ENCODE measurements at regions not wholly inside any gene's neighbourhood (a gene's known extent, or its start where the extent isn't known, plus 50 kb on each side); places are given as distances from the start of the nearest gene placed in this dataset.
A peak's percentile ranks its signal among the peaks of the same experiment; 100 is the strongest.

DNA sequence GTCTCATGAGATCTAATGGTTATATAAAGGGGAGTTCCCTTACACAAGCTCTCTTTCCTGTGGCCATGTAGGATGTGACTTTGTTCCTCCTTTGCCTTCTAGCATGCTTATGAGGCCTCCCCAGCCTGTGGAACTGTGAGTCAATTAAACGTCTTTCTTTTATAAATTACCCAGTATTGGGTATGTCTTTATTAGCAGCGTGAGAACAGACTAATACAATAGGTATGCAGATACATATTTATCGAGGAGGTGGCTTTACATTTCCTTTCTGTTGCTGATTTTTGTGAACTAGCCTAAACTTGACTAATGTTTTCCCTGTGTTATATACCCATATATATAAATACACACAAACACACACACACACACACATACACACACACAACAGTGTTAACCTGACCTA is 80.2 kb downstream of the VCX2 start:
- no peak for TF ChIP-seq EZH2 (IDR thresholded peaks at IDR 0.05; ENCODE audit: low read length, missing control alignments)
- TF ChIP-seq, protein P1, sequence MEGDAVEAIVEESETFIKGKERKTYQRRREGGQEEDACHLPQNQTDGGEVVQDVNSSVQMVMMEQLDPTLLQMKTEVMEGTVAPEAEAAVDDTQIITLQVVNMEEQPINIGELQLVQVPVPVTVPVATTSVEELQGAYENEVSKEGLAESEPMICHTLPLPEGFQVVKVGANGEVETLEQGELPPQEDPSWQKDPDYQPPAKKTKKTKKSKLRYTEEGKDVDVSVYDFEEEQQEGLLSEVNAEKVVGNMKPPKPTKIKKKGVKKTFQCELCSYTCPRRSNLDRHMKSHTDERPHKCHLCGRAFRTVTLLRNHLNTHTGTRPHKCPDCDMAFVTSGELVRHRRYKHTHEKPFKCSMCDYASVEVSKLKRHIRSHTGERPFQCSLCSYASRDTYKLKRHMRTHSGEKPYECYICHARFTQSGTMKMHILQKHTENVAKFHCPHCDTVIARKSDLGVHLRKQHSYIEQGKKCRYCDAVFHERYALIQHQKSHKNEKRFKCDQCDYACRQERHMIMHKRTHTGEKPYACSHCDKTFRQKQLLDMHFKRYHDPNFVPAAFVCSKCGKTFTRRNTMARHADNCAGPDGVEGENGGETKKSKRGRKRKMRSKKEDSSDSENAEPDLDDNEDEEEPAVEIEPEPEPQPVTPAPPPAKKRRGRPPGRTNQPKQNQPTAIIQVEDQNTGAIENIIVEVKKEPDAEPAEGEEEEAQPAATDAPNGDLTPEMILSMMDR (conservative IDR thresholded peaks at IDR 0.05 in 1 of 2, IDR thresholded peaks at IDR 0.05 in 1 of 2; ENCODE audit: low read depth in 1 of 2, low read length in 2 of 2): no peak
- Histone ChIP-seq H3K4me1 (ENCODE audit: control insufficient read depth, extremely low read depth, insufficient read depth, low read length) (no peaks in the 10 kb centered on the region), H3K9me3 (ENCODE audit: control insufficient read depth, insufficient read depth, low read depth, low read length) (no peaks in the 10 kb centered on the region), H2AFZ (ENCODE audit: low read length) (no peak overlapping the region), H3K27ac (ENCODE audit: insufficient read depth, low read length) (no peak overlapping the region), H3K27me3 (ENCODE audit: control insufficient read depth, insufficient read depth, low read length) (no peaks in the 10 kb centered on the region), H4K20me1 (ENCODE audit: control insufficient read depth, extremely low read depth, insufficient read depth, low read length) (no peaks in the 10 kb centered on the region), H3K9ac (ENCODE audit: insufficient read depth, low read length) (no peak overlapping the region), H3K4me2 (ENCODE audit: extremely low read depth, insufficient read depth, low read length) (no peak overlapping the region), H3K79me2 (ENCODE audit: control insufficient read depth, insufficient read depth, low read length) (no peaks in the 10 kb centered on the region), H3K4me3 (replicated peaks in 1 of 4; ENCODE audit: control extremely low read depth in 1 of 4, insufficient read depth in 1 of 4, low read depth in 3 of 4, low read length in 4 of 4) (no peak overlapping the region), H3K36me3 (ENCODE audit: control insufficient read depth, insufficient read depth, low read length) (no peaks in the 10 kb centered on the region)
- DNase-seq (ENCODE audit: low read depth in 2 of 2): peak in 1 of 2 donors; percentile 9

DNA sequence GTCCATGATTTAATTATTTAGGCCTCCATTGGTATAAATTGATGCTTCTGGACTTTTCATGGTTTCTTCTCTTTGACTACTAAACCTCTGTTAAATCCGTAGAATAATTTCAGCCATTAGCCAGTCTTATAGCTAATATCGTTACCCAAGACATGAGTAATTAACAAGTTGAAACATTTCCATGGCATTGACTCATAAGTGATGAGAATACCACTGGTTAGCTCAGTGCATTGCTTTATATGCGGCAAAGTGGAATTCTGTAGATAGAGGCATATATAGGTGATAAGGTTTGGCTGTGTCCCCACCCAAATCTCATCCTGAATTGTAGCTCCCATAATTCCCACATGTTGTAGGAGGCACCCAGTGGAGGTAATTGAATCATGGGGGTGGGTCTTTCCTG is 80.6 kb downstream of the VCX2 start:
- DNase-seq (ENCODE audit: low read depth in 2 of 2): no peak
- Histone ChIP-seq H3K36me3 (ENCODE audit: control insufficient read depth, insufficient read depth, low read length) (no peaks in the 10 kb centered on the region), H3K9me3 (ENCODE audit: control insufficient read depth, insufficient read depth, low read depth, low read length) (no peaks in the 10 kb centered on the region), H3K27ac (ENCODE audit: insufficient read depth, low read length) (no peak overlapping the region), H3K79me2 (ENCODE audit: control insufficient read depth, insufficient read depth, low read length) (no peaks in the 10 kb centered on the region), H4K20me1 (ENCODE audit: control insufficient read depth, extremely low read depth, insufficient read depth, low read length) (no peaks in the 10 kb centered on the region), H3K4me3 (replicated peaks in 1 of 4; ENCODE audit: control extremely low read depth in 1 of 4, insufficient read depth in 1 of 4, low read depth in 3 of 4, low read length in 4 of 4) (no peak overlapping the region), H3K4me2 (ENCODE audit: extremely low read depth, insufficient read depth, low read length) (no peak overlapping the region), H3K27me3 (ENCODE audit: control insufficient read depth, insufficient read depth, low read length) (no peaks in the 10 kb centered on the region), H3K4me1 (ENCODE audit: control insufficient read depth, extremely low read depth, insufficient read depth, low read length) (no peaks in the 10 kb centered on the region), H3K9ac (ENCODE audit: insufficient read depth, low read length) (no peak overlapping the region), H2AFZ (ENCODE audit: low read length) (no peak overlapping the region)
- TF ChIP-seq, protein P1 (conservative IDR thresholded peaks at IDR 0.05 in 1 of 2, IDR thresholded peaks at IDR 0.05 in 1 of 2; ENCODE audit: low read depth in 1 of 2, low read length in 2 of 2): no peak
- TF ChIP-seq EZH2 (IDR thresholded peaks at IDR 0.05; ENCODE audit: low read length, missing control alignments): no peak

DNA sequence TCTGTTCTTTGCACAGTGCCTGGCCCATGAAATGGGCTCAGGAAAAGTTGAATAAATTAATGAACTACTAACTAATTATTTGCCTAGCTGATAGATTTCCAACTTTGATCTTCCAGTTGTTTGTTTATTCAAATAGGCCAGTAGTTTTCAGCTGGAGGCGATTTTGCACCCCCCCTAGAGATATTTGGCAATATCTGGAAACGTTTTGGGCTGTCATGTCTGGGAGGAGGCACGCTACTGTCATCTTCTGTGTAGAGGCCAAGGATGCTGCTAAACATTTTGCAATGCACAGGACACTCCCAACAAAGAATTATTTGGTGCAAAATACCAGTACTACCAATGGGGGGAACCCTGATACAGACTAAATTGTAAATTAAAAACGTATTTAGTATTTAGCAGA is 81.9 kb downstream of the VCX2 start:
- TF ChIP-seq EZH2 (IDR thresholded peaks at IDR 0.05; ENCODE audit: low read length, missing control alignments): no peak
- TF ChIP-seq, protein P1 (conservative IDR thresholded peaks at IDR 0.05 in 1 of 2, IDR thresholded peaks at IDR 0.05 in 1 of 2; ENCODE audit: low read depth in 1 of 2, low read length in 2 of 2): no peak
- no peaks in the 10 kb centered on the region for H3K27me3 ChIP-seq (ENCODE audit: control insufficient read depth, insufficient read depth, low read length)

More for the DNA sequence above, 81.9 kb downstream of the VCX2 start:
- no peak overlapping the region for H2AFZ ChIP-seq (ENCODE audit: low read length)
- H3K36me3 ChIP-seq (ENCODE audit: control insufficient read depth, insufficient read depth, low read length): no peaks in the 10 kb centered on the region
- no peaks in the 10 kb centered on the region for H3K4me1 ChIP-seq (ENCODE audit: control insufficient read depth, extremely low read depth, insufficient read depth, low read length)
- no peaks in the 10 kb centered on the region for H4K20me1 ChIP-seq (ENCODE audit: control insufficient read depth, extremely low read depth, insufficient read depth, low read length)
- H3K27ac ChIP-seq (ENCODE audit: insufficient read depth, low read length): no peak overlapping the region
- no peak overlapping the region for H3K9ac ChIP-seq (ENCODE audit: insufficient read depth, low read length)
- H3K79me2 ChIP-seq (ENCODE audit: control insufficient read depth, insufficient read depth, low read length): no peaks in the 10 kb centered on the region
- no peak overlapping the region for H3K4me2 ChIP-seq (ENCODE audit: extremely low read depth, insufficient read depth, low read length)
- no peak for DNase-seq (ENCODE audit: low read depth in 2 of 2)
- no peaks in the 10 kb centered on the region for H3K9me3 ChIP-seq (ENCODE audit: control insufficient read depth, insufficient read depth, low read depth, low read length)
- H3K4me3 ChIP-seq (replicated peaks in 1 of 4; ENCODE audit: control extremely low read depth in 1 of 4, insufficient read depth in 1 of 4, low read depth in 3 of 4, low read length in 4 of 4): no peak overlapping the region
